ENCODE measurements at regions not wholly inside any gene's neighbourhood (a gene's known extent, or its start where the extent isn't known, plus 50 kb on each side); places are given as distances from the start of the nearest gene placed in this dataset.

DNA sequence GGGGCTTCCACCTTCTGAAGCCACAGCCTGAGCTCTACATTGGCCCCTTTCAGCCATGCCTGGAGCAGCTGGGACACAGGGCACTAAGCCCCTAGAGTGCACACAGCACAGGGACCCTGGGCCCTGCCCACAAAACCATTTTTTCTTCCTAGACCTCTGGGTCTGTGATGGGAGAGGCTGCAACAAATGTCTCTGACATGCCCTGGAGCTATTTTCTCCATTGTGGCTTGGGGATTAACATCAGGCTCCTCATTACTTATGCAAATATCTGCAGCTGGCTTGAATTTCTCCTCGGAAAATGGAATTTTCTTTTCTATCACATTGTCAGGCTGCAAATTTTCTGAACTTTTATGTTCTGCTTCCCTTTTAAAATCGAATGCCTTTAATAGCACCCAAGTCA, 795.7 kb downstream of the LTN1 start:
- no peak for DNase-seq (ENCODE audit: low read depth)
- TF ChIP-seq, protein P1, sequence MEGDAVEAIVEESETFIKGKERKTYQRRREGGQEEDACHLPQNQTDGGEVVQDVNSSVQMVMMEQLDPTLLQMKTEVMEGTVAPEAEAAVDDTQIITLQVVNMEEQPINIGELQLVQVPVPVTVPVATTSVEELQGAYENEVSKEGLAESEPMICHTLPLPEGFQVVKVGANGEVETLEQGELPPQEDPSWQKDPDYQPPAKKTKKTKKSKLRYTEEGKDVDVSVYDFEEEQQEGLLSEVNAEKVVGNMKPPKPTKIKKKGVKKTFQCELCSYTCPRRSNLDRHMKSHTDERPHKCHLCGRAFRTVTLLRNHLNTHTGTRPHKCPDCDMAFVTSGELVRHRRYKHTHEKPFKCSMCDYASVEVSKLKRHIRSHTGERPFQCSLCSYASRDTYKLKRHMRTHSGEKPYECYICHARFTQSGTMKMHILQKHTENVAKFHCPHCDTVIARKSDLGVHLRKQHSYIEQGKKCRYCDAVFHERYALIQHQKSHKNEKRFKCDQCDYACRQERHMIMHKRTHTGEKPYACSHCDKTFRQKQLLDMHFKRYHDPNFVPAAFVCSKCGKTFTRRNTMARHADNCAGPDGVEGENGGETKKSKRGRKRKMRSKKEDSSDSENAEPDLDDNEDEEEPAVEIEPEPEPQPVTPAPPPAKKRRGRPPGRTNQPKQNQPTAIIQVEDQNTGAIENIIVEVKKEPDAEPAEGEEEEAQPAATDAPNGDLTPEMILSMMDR (conservative IDR thresholded peaks at IDR 0.05; ENCODE audit: low read depth, low read length), result no peak
- H3K4me3 ChIP-seq (ENCODE audit: low read depth, low read length), result no peak overlapping the region

DNA sequence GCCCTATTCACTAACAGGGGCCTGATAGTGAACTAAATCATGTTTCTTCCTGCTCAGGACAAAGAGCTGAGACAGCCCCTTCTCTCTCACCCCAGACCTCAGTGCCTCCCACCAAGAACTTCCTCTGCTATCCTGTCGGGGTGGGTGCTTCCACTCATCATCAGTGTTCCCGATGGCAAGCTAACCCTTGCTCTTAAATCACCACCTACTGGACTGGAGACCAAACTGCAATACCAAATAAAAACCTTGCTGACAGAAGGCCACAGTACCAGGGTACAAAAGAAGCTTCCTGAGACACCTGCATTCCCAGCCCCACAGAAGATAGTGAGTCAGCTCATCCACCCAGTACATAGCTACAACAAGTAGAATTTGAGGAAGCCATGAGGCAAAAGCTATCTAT, 799.5 kb downstream of the LTN1 start:
- TF ChIP-seq, protein P1 (conservative IDR thresholded peaks at IDR 0.05; ENCODE audit: low read depth, low read length), result peak; percentile 36
- no peak overlapping the region for H3K4me3 ChIP-seq (ENCODE audit: low read depth, low read length)
- DNase-seq (ENCODE audit: low read depth), result peak; percentile 26

DNA sequence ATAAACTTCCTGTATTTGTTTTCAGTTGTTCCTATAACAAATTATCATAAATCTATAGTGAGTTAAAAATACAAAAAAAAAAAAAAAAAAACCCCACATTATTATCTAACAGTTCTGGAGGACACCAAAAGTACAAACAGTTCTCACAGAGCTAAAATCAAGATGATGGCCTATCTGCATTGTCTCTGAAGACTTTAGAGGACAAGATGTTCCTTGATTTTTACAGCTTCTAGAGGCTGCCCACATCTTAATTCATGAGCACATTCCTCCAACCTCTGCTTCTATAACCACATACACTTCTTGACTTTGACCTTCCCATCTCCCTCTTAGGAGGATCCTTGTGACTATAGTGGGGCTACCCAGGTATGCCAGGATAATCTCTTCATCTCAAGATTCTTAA, 806.1 kb downstream of the LTN1 start:
- TF ChIP-seq, protein P1 (conservative IDR thresholded peaks at IDR 0.05; ENCODE audit: low read depth, low read length), result no peak
- no peak overlapping the region for H3K4me3 ChIP-seq (ENCODE audit: low read depth, low read length)
- DNase-seq (ENCODE audit: low read depth), result no peak

DNA sequence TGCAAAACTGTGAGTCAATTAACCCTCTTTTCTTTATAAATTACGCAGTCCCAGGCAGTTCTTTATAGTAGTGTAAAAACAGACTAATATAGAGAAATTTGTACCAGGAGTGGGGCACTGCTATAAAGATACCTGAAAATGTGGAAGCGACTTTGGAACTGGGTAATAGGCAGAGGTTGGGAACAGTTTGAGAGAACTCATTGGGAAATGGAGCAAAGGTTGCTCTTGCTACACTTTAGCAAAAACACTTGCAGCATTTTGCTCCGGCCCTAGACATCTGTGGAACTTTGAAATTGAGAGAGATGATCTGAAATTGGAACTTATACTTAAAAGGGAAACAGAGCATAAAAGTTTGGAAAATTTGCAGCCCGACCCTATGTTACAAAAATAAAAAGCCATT, 810.9 kb downstream of the LTN1 start:
- H3K4me3 ChIP-seq (ENCODE audit: low read depth, low read length), result no peak overlapping the region
- TF ChIP-seq, protein P1 (conservative IDR thresholded peaks at IDR 0.05; ENCODE audit: low read depth, low read length), result no peak
- DNase-seq (ENCODE audit: low read depth), result no peak

DNA sequence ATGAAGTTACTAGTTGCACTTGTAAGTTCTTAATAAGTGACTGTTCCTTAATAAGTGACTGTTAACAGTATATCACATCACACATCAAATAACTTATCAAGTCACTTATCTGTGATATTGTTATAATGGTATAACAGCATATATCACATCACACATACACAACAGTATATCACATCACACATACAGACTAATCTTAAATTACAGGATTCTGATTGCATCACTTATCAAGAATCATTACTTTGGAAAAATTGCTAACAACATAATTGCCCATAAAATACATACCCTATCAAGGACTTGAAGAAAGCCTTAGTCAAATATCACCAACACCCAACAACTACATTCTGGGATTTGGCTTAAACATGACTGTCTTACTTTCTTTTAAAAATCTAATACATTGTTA, 813.5 kb downstream of the LTN1 start:
- no peak overlapping the region for H3K4me3 ChIP-seq (ENCODE audit: low read depth, low read length)
- TF ChIP-seq, protein P1 (conservative IDR thresholded peaks at IDR 0.05; ENCODE audit: low read depth, low read length), result no peak
- no peak for DNase-seq (ENCODE audit: low read depth)

DNA sequence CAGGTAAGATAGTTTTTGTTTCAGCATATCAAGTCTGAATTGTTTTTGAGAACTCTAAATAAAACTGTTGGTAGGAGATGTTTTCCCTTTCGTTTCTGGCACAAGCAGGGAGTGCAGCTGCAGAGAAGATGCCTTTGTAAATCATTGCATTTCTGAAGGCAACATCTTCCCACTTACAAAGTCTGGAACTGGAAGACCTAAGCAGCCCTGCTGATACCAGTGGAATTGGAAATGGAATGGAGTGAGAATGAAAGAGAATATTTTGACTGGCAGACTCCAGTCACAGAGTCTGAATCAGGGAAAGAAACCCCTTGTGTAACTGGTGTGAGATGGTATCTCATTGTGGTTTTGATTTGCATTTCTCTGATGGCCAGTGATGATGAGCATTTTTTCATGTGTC, 815.6 kb downstream of the LTN1 start:
- DNase-seq (ENCODE audit: low read depth), result peak; percentile 7
- TF ChIP-seq, protein P1 (conservative IDR thresholded peaks at IDR 0.05; ENCODE audit: low read depth, low read length), result no peak

DNA sequence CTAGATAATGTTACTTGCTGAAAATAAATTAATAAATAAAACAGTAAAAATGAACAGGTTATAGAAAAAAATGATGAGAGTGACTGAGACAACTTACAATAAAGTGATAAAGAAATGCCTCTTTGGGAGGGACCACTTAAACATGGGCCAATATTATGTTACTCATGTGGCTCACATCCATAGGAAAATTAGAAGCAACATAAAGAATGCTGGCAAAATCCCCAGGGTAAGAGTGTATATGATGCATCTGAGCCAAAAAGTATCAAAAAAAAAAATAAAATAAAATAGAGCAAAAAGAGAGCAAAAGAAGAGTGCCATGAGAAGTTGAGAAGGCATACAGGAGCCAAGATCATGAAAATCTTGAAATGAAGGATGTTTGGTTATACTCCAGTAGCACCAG, 818.0 kb downstream of the LTN1 start:
- TF ChIP-seq, protein P1 (conservative IDR thresholded peaks at IDR 0.05; ENCODE audit: low read depth, low read length), result no peak
- DNase-seq (ENCODE audit: low read depth), result no peak
- no peak overlapping the region for H3K4me3 ChIP-seq (ENCODE audit: low read depth, low read length)

More for the DNA sequence above, 815.6 kb downstream of the LTN1 start:
- no peak overlapping the region for H3K4me3 ChIP-seq (ENCODE audit: low read depth, low read length)

Measured in choroid plexus epithelial cell (primary cell).